ENCODE measurements at regions not wholly inside any gene's neighbourhood (a gene's known extent, or its start where the extent isn't known, plus 50 kb on each side); places are given as distances from the start of the nearest gene placed in this dataset.

DNA sequence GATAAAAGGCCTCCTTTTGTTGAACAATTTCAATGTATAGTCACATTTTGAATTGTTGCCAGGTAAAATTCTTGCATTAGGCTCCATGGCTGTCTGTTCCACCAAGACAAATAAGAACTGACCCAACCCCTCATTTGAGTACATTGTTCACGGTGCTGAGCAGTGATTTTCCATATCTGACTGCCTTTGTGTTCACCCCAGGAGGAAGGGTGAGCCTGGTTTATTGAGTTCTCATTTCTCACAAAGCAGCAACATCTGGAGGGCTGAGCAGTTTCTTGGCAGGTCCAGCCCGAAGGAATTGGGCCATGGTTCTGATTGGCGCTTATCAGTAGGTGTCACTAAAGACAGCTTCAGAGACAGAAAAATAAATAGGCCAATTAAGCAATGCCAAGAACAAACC lies 149.1 kb downstream of the BMP4 start:
- H2AFZ ChIP-seq (ENCODE audit: low read length) = no peak overlapping the region
- H3K9me3 ChIP-seq (ENCODE audit: control insufficient read depth, insufficient read depth, low read depth, low read length) = no peaks in the 10 kb centered on the region
- no peak overlapping the region for H3K9ac ChIP-seq (ENCODE audit: insufficient read depth, low read length)
- H3K4me1 ChIP-seq (ENCODE audit: control insufficient read depth, extremely low read depth, insufficient read depth, low read length) = no peaks in the 10 kb centered on the region
- no peaks in the 10 kb centered on the region for H4K20me1 ChIP-seq (ENCODE audit: control insufficient read depth, extremely low read depth, insufficient read depth, low read length)
- DNase-seq (ENCODE audit: low read depth in 2 of 2) = no peak
- TF ChIP-seq, protein P1, sequence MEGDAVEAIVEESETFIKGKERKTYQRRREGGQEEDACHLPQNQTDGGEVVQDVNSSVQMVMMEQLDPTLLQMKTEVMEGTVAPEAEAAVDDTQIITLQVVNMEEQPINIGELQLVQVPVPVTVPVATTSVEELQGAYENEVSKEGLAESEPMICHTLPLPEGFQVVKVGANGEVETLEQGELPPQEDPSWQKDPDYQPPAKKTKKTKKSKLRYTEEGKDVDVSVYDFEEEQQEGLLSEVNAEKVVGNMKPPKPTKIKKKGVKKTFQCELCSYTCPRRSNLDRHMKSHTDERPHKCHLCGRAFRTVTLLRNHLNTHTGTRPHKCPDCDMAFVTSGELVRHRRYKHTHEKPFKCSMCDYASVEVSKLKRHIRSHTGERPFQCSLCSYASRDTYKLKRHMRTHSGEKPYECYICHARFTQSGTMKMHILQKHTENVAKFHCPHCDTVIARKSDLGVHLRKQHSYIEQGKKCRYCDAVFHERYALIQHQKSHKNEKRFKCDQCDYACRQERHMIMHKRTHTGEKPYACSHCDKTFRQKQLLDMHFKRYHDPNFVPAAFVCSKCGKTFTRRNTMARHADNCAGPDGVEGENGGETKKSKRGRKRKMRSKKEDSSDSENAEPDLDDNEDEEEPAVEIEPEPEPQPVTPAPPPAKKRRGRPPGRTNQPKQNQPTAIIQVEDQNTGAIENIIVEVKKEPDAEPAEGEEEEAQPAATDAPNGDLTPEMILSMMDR (conservative IDR thresholded peaks at IDR 0.05 in 1 of 2, IDR thresholded peaks at IDR 0.05 in 1 of 2; ENCODE audit: low read depth in 1 of 2, low read length in 2 of 2) = no peak
- TF ChIP-seq EZH2 (IDR thresholded peaks at IDR 0.05; ENCODE audit: low read length, missing control alignments) = no peak
- H3K4me2 ChIP-seq (ENCODE audit: extremely low read depth, insufficient read depth, low read length) = no peak overlapping the region
- no peaks in the 10 kb centered on the region for H3K27me3 ChIP-seq (ENCODE audit: control insufficient read depth, insufficient read depth, low read length)
- no peak overlapping the region for H3K27ac ChIP-seq (ENCODE audit: insufficient read depth, low read length)
- no peaks in the 10 kb centered on the region for H3K36me3 ChIP-seq (ENCODE audit: control insufficient read depth, insufficient read depth, low read length)
- H3K4me3 ChIP-seq (replicated peaks in 1 of 4; ENCODE audit: control extremely low read depth in 1 of 4, insufficient read depth in 1 of 4, low read depth in 3 of 4, low read length in 4 of 4) = no peak overlapping the region
- no peaks in the 10 kb centered on the region for H3K79me2 ChIP-seq (ENCODE audit: control insufficient read depth, insufficient read depth, low read length)

DNA sequence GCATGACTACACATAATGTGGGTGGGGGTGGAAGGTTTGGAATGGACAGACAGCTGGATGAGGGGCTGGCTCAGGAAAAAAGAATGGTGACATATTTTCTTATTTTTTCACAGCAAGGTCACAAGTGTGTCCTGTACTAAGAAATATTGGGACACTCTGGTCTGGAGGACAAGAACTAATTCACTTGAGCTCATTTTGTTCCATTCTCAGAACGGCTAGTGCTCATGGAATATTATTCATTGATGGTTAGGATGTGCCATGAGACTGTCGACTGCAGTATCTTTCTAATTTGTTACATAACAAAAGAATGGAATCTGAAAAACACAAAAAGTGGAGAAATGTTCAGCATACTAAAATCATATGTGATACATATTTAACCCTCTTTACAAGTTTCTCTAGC lies 149.5 kb downstream of the BMP4 start:
- H3K36me3 ChIP-seq (ENCODE audit: control insufficient read depth, insufficient read depth, low read length) = no peaks in the 10 kb centered on the region
- no peak overlapping the region for H3K4me2 ChIP-seq (ENCODE audit: extremely low read depth, insufficient read depth, low read length)
- H3K27ac ChIP-seq (ENCODE audit: insufficient read depth, low read length) = no peak overlapping the region
- H3K9ac ChIP-seq (ENCODE audit: insufficient read depth, low read length) = no peak overlapping the region
- H3K27me3 ChIP-seq (ENCODE audit: control insufficient read depth, insufficient read depth, low read length) = no peaks in the 10 kb centered on the region
- H3K4me3 ChIP-seq (replicated peaks in 1 of 4; ENCODE audit: control extremely low read depth in 1 of 4, insufficient read depth in 1 of 4, low read depth in 3 of 4, low read length in 4 of 4) = no peak overlapping the region
- no peak overlapping the region for H2AFZ ChIP-seq (ENCODE audit: low read length)
- TF ChIP-seq, protein P1 (conservative IDR thresholded peaks at IDR 0.05 in 1 of 2, IDR thresholded peaks at IDR 0.05 in 1 of 2; ENCODE audit: low read depth in 1 of 2, low read length in 2 of 2) = no peak
- TF ChIP-seq EZH2 (IDR thresholded peaks at IDR 0.05; ENCODE audit: low read length, missing control alignments) = no peak
- no peaks in the 10 kb centered on the region for H4K20me1 ChIP-seq (ENCODE audit: control insufficient read depth, extremely low read depth, insufficient read depth, low read length)
- no peak for DNase-seq (ENCODE audit: low read depth in 2 of 2)
- H3K4me1 ChIP-seq (ENCODE audit: control insufficient read depth, extremely low read depth, insufficient read depth, low read length) = no peaks in the 10 kb centered on the region
- H3K9me3 ChIP-seq (ENCODE audit: control insufficient read depth, insufficient read depth, low read depth, low read length) = no peaks in the 10 kb centered on the region
- H3K79me2 ChIP-seq (ENCODE audit: control insufficient read depth, insufficient read depth, low read length) = no peaks in the 10 kb centered on the region

GRCh38 chr14:53796734-53797133 lies 159.9 kb downstream of the BMP4 start:
- TF ChIP-seq, protein P1 (conservative IDR thresholded peaks at IDR 0.05 in 1 of 2, IDR thresholded peaks at IDR 0.05 in 1 of 2; ENCODE audit: low read depth in 1 of 2, low read length in 2 of 2) = no peak
- no peak for TF ChIP-seq EZH2 (IDR thresholded peaks at IDR 0.05; ENCODE audit: low read length, missing control alignments)
- H3K4me3 ChIP-seq (replicated peaks in 1 of 4; ENCODE audit: control extremely low read depth in 1 of 4, insufficient read depth in 1 of 4, low read depth in 3 of 4, low read length in 4 of 4) = no peak overlapping the region
- no peak overlapping the region for H3K9ac ChIP-seq (ENCODE audit: insufficient read depth, low read length)
- H4K20me1 ChIP-seq (ENCODE audit: control insufficient read depth, extremely low read depth, insufficient read depth, low read length) = no peaks in the 10 kb centered on the region
- H3K4me1 ChIP-seq (ENCODE audit: control insufficient read depth, extremely low read depth, insufficient read depth, low read length) = no peaks in the 10 kb centered on the region
- H3K27ac ChIP-seq (ENCODE audit: insufficient read depth, low read length) = no peak overlapping the region
- no peak for DNase-seq (ENCODE audit: low read depth in 2 of 2)
- H3K27me3 ChIP-seq (ENCODE audit: control insufficient read depth, insufficient read depth, low read length) = peaks cover 2% of the 10 kb centered on the region
- no peaks in the 10 kb centered on the region for H3K36me3 ChIP-seq (ENCODE audit: control insufficient read depth, insufficient read depth, low read length)
- no peaks in the 10 kb centered on the region for H3K9me3 ChIP-seq (ENCODE audit: control insufficient read depth, insufficient read depth, low read depth, low read length)
- H2AFZ ChIP-seq (ENCODE audit: low read length) = no peak overlapping the region
- H3K4me2 ChIP-seq (ENCODE audit: extremely low read depth, insufficient read depth, low read length) = no peak overlapping the region
- no peaks in the 10 kb centered on the region for H3K79me2 ChIP-seq (ENCODE audit: control insufficient read depth, insufficient read depth, low read length)

Measured in fibroblast of lung (primary cell).